ENCODE measurements at regions not wholly inside any gene's neighbourhood (a gene's known extent, or its start where the extent isn't known, plus 50 kb on each side); places are given as distances from the start of the nearest gene placed in this dataset.
A peak's percentile ranks its signal among the peaks of the same experiment; 100 is the strongest.

DNA sequence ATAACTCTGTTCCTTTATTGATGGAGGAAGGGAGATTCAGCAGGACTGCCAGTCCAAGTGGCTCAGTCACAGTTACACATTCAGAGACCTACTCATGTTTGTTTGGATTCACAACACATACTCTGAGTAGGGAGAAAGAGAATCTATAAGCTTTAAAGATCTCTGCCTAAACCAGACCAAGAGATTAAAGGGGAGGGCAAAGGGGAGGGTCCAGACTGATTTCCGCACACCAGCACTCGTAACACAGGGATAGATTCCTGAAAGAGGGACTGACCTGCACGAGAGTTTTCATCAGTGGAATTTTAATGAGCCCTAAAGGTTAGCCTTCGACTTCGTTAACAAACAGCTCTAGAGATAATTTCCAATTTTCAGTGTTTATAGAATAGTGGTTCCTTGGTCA is 71.7 kb upstream of the PMFBP1 start:
- Histone ChIP-seq H3K36me3 (no peaks in the 10 kb centered on the region), H3K9me3 (no peaks in the 10 kb centered on the region), H3K27ac (no peak overlapping the region), H3K4me1 (no peaks in the 10 kb centered on the region), H3K27me3 (replicated peaks in 1 of 7) (no peaks in the 10 kb centered on the region), H3K4me3 (no peak overlapping the region)
- intact Hi-C loops (cut with DNase I; ENCODE audit: low total_unique reads) = no loop called here
- TF ChIP-seq POLR2A (IDR thresholded peaks at IDR 0.05) = no peak
- TF ChIP-seq POLR2AphosphoS5 (IDR thresholded peaks at IDR 0.05) = no peak
- TF ChIP-seq, protein P1, sequence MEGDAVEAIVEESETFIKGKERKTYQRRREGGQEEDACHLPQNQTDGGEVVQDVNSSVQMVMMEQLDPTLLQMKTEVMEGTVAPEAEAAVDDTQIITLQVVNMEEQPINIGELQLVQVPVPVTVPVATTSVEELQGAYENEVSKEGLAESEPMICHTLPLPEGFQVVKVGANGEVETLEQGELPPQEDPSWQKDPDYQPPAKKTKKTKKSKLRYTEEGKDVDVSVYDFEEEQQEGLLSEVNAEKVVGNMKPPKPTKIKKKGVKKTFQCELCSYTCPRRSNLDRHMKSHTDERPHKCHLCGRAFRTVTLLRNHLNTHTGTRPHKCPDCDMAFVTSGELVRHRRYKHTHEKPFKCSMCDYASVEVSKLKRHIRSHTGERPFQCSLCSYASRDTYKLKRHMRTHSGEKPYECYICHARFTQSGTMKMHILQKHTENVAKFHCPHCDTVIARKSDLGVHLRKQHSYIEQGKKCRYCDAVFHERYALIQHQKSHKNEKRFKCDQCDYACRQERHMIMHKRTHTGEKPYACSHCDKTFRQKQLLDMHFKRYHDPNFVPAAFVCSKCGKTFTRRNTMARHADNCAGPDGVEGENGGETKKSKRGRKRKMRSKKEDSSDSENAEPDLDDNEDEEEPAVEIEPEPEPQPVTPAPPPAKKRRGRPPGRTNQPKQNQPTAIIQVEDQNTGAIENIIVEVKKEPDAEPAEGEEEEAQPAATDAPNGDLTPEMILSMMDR (IDR thresholded peaks at IDR 0.05 in 8 of 11, conservative IDR thresholded peaks at IDR 0.05 in 3 of 11) = no peak
- no peak for DNase-seq
- 79 to 89% (median 84%) methylated on average over 5 of the region's 5 CpGs for WGBS, 5 donors

DNA sequence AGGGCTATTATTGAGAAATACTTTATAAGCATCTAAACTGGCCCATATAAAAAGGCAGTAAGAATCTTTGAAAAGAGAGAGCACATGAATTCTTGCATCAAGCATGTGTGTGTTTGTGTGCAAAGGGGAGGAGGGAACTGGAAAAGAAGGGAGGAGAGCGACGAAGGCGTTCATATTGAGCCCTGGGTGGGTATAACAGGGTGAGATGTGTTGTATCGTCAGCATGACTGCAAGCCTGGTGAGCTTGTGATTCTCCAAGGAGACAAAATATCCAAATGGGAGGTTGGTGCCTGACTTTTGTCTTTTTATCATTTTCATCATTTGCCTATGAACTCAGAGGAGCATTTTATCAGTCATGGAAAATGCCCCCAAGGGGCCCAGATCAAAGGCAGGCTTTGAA is 70.8 kb upstream of the PMFBP1 start:
- TF ChIP-seq POLR2A (IDR thresholded peaks at IDR 0.05) (no peak), POLR2AphosphoS5 (IDR thresholded peaks at IDR 0.05) (no peak)
- TF ChIP-seq, protein P1 (IDR thresholded peaks at IDR 0.05 in 8 of 11, conservative IDR thresholded peaks at IDR 0.05 in 3 of 11) = no peak
- intact Hi-C loops (cut with DNase I; ENCODE audit: low total_unique reads) = no loop called here
- Histone ChIP-seq H3K9me3 (no peaks in the 10 kb centered on the region), H3K4me1 (no peaks in the 10 kb centered on the region), H3K36me3 (no peaks in the 10 kb centered on the region), H3K27me3 (replicated peaks in 1 of 7) (no peaks in the 10 kb centered on the region), H3K27ac (no peak overlapping the region), H3K4me3 (no peak overlapping the region)
- no peak for DNase-seq
- WGBS, 5 donors = 72 to 95% (median 92%) methylated on average over 4 of the region's 4 CpGs

DNA sequence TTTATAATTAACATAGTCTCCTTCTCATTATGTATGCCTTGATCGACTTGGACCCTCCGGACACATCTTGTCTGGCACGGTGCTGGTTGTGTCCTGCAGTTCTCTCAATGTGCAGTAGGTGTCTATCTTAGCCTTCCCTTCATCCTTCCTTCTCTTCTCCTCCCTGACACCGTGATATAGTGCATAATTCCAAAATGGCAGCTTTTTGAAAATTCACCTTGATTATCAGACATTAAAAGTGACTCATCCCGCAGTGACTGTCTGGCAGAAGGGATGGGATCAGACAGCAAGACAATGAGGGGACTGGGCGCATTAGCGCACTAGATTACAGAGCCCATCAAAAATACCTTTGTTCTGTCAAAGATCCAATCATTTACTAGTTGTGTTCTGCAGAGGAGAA is 70.0 kb upstream of the PMFBP1 start:
- no peaks in the 10 kb centered on the region for H3K4me1 ChIP-seq
- H3K36me3 ChIP-seq = no peaks in the 10 kb centered on the region
- intact Hi-C loops (cut with DNase I; ENCODE audit: low total_unique reads) = no loop called here
- TF ChIP-seq, protein P1 (IDR thresholded peaks at IDR 0.05 in 8 of 11, conservative IDR thresholded peaks at IDR 0.05 in 3 of 11) = peak in 7 of 11 experiments; percentile 21 to 51 (median 34)
- no peak for TF ChIP-seq POLR2AphosphoS5 (IDR thresholded peaks at IDR 0.05)
- H3K27me3 ChIP-seq (replicated peaks in 1 of 7) = no peaks in the 10 kb centered on the region
- no peak overlapping the region for H3K27ac ChIP-seq
- no peak overlapping the region for H3K4me3 ChIP-seq
- DNase-seq = no peak
- WGBS, 5 donors = 43 to 47% (median 45%) methylated on average over 7 of the region's 7 CpGs
- no peaks in the 10 kb centered on the region for H3K9me3 ChIP-seq

DNA sequence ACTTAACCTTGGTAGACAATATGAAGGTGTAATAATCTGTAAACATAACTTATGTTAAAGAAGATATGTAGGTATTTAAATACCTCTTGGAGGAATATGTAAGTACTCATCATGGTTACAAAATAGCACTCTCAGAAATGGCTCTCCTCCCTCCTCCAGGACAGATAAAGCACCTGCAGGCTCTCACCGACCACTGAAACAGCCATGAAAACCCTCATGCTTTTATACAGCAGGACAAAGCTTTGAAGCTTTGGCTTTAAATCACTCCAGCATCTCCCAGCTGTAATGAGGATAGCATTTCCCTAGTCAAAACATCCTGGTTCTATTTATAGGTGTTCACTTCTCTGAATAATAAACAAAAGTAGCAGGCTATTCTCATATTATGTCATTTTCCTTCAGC is 69.1 kb upstream of the PMFBP1 start:
- intact Hi-C loops (cut with DNase I; ENCODE audit: low total_unique reads) = no loop called here

More for the DNA sequence above, 69.1 kb upstream of the PMFBP1 start:
- TF ChIP-seq, protein P1 (IDR thresholded peaks at IDR 0.05 in 8 of 11, conservative IDR thresholded peaks at IDR 0.05 in 3 of 11) = no peak
- no peak for TF ChIP-seq POLR2AphosphoS5 (IDR thresholded peaks at IDR 0.05)
- TF ChIP-seq POLR2A (IDR thresholded peaks at IDR 0.05) = no peak
- Histone ChIP-seq H3K27me3 (replicated peaks in 1 of 7) (no peaks in the 10 kb centered on the region), H3K4me3 (no peak overlapping the region), H3K36me3 (no peaks in the 10 kb centered on the region), H3K4me1 (no peaks in the 10 kb centered on the region), H3K27ac (no peak overlapping the region), H3K9me3 (no peaks in the 10 kb centered on the region)
- 21 to 63% (median 48%) methylated on average over 1 of the region's 1 CpG for WGBS, 5 donors
- DNase-seq = no peak
